Gastrocnemius medialis (tissue), 4 donors: ENCODE measurements at regions not wholly inside any gene's neighbourhood (a gene's known extent, or its start where the extent isn't known, plus 50 kb on each side); places are given as distances from the start of the nearest gene placed in this dataset.
"Not testable (repeated sequence)": the region's sequence is repeated elsewhere in the genome, so short reads cannot be mapped to it uniquely, and the experiment has no call there.

ENCODE experiments used
- ATAC-seq, 2 donors: fragments of 150-250 bp; one replicate each; pipeline ENCODE4 v1.9.1; 2016
- DNase-seq, 2 donors: peaks; one replicate each; pipeline ENCODE4 v3.0.0-alpha.2; 2019
- H3K27ac ChIP-seq, 4 donors: fragments of 200-600 bp; sonication (generic); 1 replicate in 1 of 4; 2 replicates in 3 of 4; pipeline ENCODE4 v1.5.1; 2016 to 2018; ENCODE audit warnings: mild to moderate bottlenecking in 2 of 4, moderate library complexity in 1 of 4
- H3K27me3 ChIP-seq, 3 donors: fragments of 200-600 bp; sonication (generic) in 2 of 3; 1 replicate in 1 of 3; 2 replicates in 2 of 3; pipeline versions ENCODE4 v1.5.1 to v1.6.0; 2016 to 2019; ENCODE audit warnings: mild to moderate bottlenecking in 1 of 3, moderate library complexity in 1 of 3
- H3K36me3 ChIP-seq, 2 donors: fragments of 200-600 bp; sonication (generic) in 1 of 2; one replicate each; pipeline ENCODE4 v1.5.1; 2017 to 2018
- H3K4me1 ChIP-seq, 2 donors: fragments of 200-600 bp; sonication (generic) in 1 of 2; one replicate each; pipeline ENCODE4 v1.5.1; 2016 to 2017; ENCODE audit warnings: mild to moderate bottlenecking in 2 of 2
- H3K4me3 ChIP-seq, 4 donors: fragments of 200-600 bp; sonication (generic) in 3 of 4; 1 replicate in 1 of 4; 2 replicates in 3 of 4; pipeline ENCODE4 v1.5.1; 2016 to 2019; ENCODE audit warnings: mild to moderate bottlenecking in 2 of 4
- H3K9me3 ChIP-seq, 3 donors: fragments of 200-600 bp; sonication (generic) in 2 of 3; 1 replicate in 1 of 3; 2 replicates in 2 of 3; pipeline ENCODE4 v1.5.1; 2016 to 2019
- POLR2A ChIP-seq, 2 donors: fragments of 450-650 bp; IDR thresholded peaks; one replicate each; pipeline ENCODE4 v1.6.1; 2017; ENCODE audit warnings: antibody characterized with exemption in 2 of 2, mild to moderate bottlenecking in 2 of 2, moderate library complexity in 2 of 2
- in situ Hi-C, 4 donors: fragments of 200-750 bp; cut with MboI; loops; one replicate each; pipeline versions ENCODE4 v1.15.0 to v1.8.0; 2017; ENCODE audit warnings: low sequenced_read_pairs in 4 of 4
- intact Hi-C: fragments of 100-400 bp; cut with DNase I; formaldehyde crosslinking; loops from one replicate; pipeline ENCODE4 v1.15.1; 2023; ENCODE audit warnings: low total_unique reads
- TF ChIP-seq, protein P1 (sequence below), 5 experiments: fragments of 450-650 bp in 3 of 5; fragments of 200-600 bp in 2 of 5; sonication (generic) in 2 of 5; IDR thresholded peaks in 4 of 5; conservative IDR thresholded peaks in 1 of 5; 1 replicate in 4 of 5; 2 replicates in 1 of 5; pipeline ENCODE4 v1.5.1; 2016 to 2019; ENCODE audit warnings: antibody characterized with exemption in 5 of 5, mild to moderate bottlenecking in 3 of 5, moderate library complexity in 3 of 5

- ATAC-seq = no peak
- in situ Hi-C loops = no loop called here
Measured at GRCh38 chr7:19352305-19352695, 207.1 kb upstream of the FERD3L start.

DNA sequence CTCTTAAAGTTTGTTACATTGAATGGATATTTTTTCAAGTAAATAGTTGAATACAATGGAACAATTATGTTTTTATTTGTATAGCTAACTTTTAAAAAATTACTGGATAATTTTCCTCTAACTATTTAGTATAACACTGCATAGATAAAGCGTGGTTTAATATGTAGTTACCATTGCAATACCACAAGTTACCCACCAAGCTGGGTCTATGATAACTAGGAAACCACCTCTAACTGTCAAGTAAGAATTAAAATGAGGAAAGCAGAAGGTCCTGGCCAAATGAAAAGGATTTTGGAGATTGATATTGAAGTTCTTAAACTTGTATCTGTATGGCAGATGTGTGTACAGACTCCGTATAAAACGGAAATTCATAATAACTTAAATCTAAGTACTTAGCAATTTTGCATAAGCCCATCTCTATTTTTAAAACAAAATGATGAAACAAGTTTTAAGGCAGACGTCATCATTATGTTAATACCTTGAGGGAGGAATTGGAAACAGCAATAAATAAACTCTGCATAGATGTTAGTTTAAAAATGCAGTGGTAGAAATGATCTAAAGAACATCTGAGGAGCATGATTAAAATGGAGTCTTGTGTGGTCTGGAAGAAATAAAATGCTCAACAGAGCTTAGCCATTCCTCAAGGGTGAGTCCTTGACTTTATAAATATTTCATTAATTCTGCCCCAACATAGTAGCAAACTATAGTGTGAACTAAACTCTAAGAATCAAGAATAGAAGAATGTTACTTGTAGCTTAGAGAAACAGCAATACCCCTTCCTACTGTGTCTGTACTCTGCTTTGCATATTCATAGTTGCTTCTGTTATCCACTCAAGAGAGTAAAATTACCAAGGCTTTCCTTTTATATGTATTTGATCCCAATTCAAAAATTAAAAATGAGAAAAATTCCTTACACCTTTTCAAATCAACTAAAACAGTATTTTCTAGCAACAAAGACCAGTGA, 206.4 kb upstream of the FERD3L start:
- no peak overlapping the region for H3K4me3 ChIP-seq

More at GRCh38 chr7:19352305-19352695, 207.1 kb upstream of the FERD3L start:
- Histone ChIP-seq H3K4me3 (no peak overlapping the region), H3K27ac (no peak overlapping the region), H3K36me3 (no peaks in the 10 kb centered on the region), H3K4me1 (no peaks in the 10 kb centered on the region), H3K9me3 (no peaks in the 10 kb centered on the region), H3K27me3 (no peaks in the 10 kb centered on the region)
- intact Hi-C loops = no loop called here
- no peak for TF ChIP-seq POLR2A (IDR thresholded peaks at IDR 0.05)
- TF ChIP-seq, protein P1, sequence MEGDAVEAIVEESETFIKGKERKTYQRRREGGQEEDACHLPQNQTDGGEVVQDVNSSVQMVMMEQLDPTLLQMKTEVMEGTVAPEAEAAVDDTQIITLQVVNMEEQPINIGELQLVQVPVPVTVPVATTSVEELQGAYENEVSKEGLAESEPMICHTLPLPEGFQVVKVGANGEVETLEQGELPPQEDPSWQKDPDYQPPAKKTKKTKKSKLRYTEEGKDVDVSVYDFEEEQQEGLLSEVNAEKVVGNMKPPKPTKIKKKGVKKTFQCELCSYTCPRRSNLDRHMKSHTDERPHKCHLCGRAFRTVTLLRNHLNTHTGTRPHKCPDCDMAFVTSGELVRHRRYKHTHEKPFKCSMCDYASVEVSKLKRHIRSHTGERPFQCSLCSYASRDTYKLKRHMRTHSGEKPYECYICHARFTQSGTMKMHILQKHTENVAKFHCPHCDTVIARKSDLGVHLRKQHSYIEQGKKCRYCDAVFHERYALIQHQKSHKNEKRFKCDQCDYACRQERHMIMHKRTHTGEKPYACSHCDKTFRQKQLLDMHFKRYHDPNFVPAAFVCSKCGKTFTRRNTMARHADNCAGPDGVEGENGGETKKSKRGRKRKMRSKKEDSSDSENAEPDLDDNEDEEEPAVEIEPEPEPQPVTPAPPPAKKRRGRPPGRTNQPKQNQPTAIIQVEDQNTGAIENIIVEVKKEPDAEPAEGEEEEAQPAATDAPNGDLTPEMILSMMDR (IDR thresholded peaks at IDR 0.05 in 4 of 5, conservative IDR thresholded peaks at IDR 0.05 in 1 of 5) = no peak
- no peak for DNase-seq

DNA sequence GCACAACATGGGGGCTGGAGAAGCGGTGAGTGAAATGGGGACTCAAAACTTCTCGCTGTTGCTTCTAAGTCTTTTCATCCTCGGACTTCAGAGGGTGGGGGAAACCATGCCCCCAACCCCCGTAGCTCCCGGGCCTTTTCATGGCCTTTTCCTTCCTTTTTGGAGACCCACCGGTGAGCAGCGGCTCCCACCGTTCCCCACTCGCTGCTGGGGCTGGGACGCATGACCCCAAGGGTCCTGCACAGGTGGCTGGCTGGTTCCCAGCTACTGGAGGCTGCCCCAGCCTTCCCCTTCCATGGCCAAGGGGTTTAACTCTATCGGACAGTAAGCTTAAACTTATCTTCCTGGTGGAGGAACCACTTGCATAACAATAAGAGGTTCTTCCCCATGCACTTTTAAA, 194.3 kb upstream of the FERD3L start:
- intact Hi-C loops (no loop called here), in situ Hi-C loops (no loop called here)
- Histone ChIP-seq H3K4me1 (no peaks in the 10 kb centered on the region), H3K9me3 (no peaks in the 10 kb centered on the region), H3K27me3 (no peaks in the 10 kb centered on the region), H3K36me3 (no peaks in the 10 kb centered on the region), H3K27ac (no peak overlapping the region), H3K4me3 (no peak overlapping the region)
- ATAC-seq = no peak
- DNase-seq = no peak
- TF ChIP-seq, protein P1 (IDR thresholded peaks at IDR 0.05 in 4 of 5, conservative IDR thresholded peaks at IDR 0.05 in 1 of 5) = no peak
- no peak for TF ChIP-seq POLR2A (IDR thresholded peaks at IDR 0.05)

More for the DNA sequence above, 206.4 kb upstream of the FERD3L start:
- Histone ChIP-seq H3K27me3 (no peaks in the 10 kb centered on the region), H3K27ac (no peak overlapping the region), H3K9me3 (no peaks in the 10 kb centered on the region), H3K4me1 (no peaks in the 10 kb centered on the region), H3K36me3 (no peaks in the 10 kb centered on the region)
- in situ Hi-C loops = no loop called here
- intact Hi-C loops = no loop called here
- TF ChIP-seq POLR2A (IDR thresholded peaks at IDR 0.05) = no peak
- TF ChIP-seq, protein P1 (IDR thresholded peaks at IDR 0.05 in 4 of 5, conservative IDR thresholded peaks at IDR 0.05 in 1 of 5) = no peak
- no peak for ATAC-seq
- DNase-seq = no peak

DNA sequence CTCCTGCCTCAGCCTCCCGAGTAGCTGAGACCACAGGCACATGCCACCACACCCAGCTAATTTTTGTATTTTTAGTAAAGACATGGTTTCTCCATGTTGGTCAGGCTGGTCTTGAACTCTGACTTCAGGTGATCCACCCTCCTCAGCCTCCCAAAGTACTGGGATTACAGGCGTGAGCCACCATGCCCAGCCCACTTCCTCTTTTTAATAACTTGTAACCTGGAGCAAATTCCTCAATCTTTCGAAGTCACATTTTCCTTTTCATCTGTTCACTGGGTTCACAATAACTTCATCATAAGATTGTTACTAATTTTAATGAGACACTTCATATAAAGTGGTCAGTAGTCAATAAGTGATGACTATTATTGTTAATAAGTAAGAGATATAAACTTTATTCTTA, 193.3 kb upstream of the FERD3L start:
- in situ Hi-C loops, H3K36me3 ChIP-seq, intact Hi-C loops, ATAC-seq, H3K9me3 ChIP-seq, H3K4me3 ChIP-seq, H3K27me3 ChIP-seq, DNase-seq, H3K4me1 ChIP-seq, H3K27ac ChIP-seq: not testable (repeated sequence)

DNA sequence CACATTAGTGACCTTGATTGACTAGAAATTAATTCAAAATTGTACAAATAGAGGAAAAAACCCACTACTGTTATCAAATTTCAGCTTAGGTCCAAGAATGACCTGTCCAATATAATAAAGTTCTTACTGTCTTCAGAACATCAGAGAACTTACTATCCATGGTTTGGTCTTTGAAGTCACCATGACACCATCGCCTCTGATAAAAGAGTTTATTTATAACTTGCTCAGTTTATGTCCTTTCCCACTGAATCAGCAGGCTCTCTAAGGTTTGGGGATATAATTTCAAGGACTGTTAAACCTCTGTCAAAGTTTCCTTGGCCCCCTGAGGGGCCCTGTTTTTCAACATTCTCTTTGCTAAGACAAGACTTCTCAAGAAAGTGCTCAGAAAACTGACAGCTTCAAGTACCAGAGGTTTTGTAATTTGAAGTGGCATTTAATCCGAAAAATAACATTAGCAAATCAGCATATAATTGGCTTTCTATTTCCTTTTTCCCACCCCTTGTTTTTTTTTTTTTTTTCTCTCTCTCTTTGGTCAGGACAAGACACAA, 191.7 kb upstream of the FERD3L start:
- Histone ChIP-seq H3K27me3 (no peaks in the 10 kb centered on the region), H3K9me3 (no peaks in the 10 kb centered on the region), H3K27ac (no peak overlapping the region), H3K36me3 (no peaks in the 10 kb centered on the region), H3K4me1 (no peaks in the 10 kb centered on the region), H3K4me3 (no peak overlapping the region)
- no peak for DNase-seq
- in situ Hi-C loops = no loop called here
- no peak for ATAC-seq
- intact Hi-C loops = no loop called here
- TF ChIP-seq, protein P1 (IDR thresholded peaks at IDR 0.05 in 4 of 5, conservative IDR thresholded peaks at IDR 0.05 in 1 of 5) = no peak
- TF ChIP-seq POLR2A (IDR thresholded peaks at IDR 0.05) = no peak
